NAMALWA (cell line): ENCODE measurements at regions not wholly inside any gene's neighbourhood (a gene's known extent, or its start where the extent isn't known, plus 50 kb on each side); places are given as distances from the start of the nearest gene placed in this dataset.

ENCODE experiments used
- DNase-seq: peaks from one replicate; pipeline ENCODE4 v3.0.0-alpha.2; 2015; ENCODE audit warnings: low spot score

- no peak for DNase-seq
Measured at GRCh38 chr9:106670418-106670817, 192.5 kb upstream of the ZNF462 start.

GRCh38 chr9:106675780-106676179 lies 187.2 kb upstream of the ZNF462 start:
- DNase-seq = no peak

GRCh38 chr9:106677374-106677773 lies 185.6 kb upstream of the ZNF462 start:
- no peak for DNase-seq

DNA sequence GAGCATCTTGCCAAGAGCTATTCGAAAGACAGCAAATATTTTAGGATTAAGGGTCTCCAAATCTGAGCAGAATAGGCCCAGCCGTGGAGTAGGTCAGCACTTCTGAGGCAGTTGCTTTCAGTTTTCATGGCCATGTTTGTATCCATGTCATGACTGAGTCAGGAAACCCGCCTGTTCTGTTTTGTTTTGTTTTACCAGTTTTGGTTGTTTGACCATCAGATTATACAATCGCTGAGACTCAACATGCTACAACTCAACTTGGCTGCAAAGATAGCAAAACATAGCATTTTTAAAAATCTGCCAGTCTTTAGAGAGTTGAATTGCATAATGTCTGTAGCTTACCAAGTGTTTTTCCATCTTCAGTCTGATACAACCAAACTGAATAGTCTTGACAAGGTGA lies 185.1 kb upstream of the ZNF462 start:
- DNase-seq = no peak

DNA sequence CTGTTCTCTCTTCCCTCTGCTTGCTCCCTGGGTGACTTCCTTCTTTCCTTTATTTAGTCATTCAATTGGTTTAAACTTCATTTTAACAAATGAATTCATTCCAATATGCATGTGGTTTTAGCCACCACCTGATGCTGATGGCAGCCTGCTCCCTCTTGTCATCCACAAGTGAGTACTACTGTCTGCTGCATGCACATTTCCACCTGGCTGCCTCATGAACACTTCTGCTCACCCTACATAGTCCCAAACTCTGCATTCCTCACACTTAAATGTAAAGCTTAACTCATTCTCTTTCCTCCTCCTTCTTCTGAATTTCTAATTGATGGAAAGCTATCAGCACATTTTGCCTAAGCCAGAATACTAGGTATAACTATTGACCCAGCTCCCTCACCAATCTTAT lies 184.7 kb upstream of the ZNF462 start:
- DNase-seq = no peak

GRCh38 chr9:106682420-106682819 lies 180.5 kb upstream of the ZNF462 start:
- no peak for DNase-seq

DNA sequence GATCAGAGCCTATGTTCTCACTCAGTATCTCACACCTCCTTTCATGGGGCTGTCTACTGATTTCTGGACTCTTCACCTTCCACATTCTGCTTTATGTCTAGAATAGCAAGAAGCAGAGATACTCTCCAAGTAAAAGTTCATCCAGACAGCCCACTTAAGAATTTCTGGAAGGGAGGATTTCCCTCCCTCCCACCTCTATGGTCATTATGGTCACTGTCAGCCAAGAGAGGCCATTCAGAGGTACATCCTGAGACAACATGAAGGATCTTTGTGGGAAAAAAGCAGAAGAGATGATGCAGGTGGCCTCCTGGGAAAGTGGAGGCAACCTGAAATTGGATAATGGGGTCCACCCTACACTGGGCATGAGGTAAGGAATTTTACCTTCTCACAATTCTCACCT lies 179.5 kb upstream of the ZNF462 start:
- DNase-seq = no peak

DNA sequence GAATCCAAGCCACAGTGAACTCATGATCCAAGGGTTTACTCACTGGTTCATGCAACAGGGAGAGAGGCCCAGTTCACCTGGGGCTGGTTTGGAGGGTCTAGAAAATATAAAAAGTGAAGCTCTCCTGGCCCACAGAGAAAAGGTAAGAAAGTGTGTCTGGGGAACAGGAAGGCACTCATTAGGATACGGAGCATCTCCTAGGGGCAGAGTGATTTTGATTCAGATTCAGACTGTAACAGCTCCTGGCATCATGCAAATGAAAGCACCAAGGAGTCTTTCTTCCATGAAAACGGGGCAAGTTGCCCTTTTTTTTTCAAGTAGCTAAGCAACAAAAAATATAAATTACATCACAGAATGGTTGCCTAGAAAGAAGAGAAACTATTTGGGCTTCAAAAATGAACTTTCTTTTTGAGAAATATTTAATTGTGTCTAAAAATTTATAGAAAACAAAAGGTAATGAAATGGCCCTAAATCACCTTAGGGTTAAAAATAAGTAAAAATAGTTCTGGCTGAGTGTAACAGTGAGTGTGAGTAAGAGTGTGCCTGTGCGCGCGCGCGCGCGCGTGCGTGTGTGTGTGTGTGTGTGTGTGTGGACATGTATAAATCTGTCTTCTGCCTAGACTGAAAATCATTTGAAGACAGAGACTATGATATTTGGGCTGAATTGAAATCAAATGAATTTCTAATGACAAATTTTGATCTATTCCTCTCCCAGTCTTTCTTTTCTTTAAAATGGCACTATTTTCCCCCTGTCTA lies 177.8 kb upstream of the ZNF462 start:
- no peak for DNase-seq

- DNase-seq = no peak
Measured at GRCh38 chr9:106689089-106689488, 173.9 kb upstream of the ZNF462 start.

DNA sequence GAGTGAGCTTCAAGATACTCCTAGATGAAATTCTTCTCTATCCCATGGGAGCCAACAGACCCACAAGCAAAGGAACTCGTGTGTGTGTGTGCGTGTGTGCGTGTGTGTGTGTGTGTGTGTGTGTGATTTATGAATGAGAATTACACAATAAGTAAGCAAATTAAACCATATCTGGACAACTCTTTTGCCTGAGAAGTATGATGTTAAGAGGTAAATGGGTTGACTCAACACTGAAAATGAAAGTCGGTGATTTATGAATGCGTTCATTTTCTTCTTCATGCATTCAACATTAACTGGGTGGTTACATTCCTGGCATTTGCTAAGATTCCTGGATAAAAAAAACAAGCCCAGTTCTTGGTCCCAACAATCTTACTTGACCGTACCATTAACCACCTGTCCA lies 171.3 kb upstream of the ZNF462 start:
- DNase-seq = no peak

DNA sequence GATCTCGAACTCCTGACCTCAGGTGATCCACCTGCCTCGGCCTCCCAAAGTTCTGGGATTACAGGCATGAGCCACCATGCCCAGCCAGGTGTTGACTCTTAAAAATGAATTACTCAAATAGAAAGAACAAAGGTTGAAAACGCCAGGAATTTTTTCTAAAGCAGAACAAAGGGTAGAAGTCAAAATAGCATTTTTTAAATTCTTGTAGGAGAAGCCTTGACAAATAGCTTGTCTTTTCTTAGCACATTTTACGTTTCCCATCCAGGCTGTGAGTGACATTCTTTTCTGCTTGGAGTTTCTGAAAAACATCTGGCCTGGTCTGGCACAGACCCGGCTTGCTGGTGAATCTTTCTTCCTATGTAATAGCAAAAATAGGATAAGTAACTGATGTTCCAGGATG lies 169.4 kb upstream of the ZNF462 start:
- no peak for DNase-seq

DNA sequence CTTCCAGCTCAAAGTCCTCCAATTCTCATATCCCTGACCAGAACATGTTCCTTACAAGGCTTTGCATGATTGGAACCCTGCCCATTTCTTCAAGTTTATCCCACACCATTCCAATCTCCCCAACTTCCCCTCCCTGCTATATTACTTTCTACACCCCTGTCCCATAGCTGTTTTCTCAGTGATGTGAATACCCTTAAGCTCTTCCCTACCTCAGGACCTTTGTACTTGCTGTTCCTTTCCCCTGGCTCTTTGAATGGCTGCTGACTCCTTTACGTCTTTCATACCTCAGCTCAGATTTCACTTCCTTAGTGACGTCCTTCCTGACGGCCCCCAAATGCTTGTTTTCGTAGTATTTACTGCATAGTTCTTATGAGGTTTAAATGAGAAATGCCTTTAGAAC lies 166.2 kb upstream of the ZNF462 start:
- DNase-seq = no peak

GRCh38 chr9:106697390-106697749 lies 165.6 kb upstream of the ZNF462 start:
- no peak for DNase-seq

GRCh38 chr9:106697750-106698502 lies 165.0 kb upstream of the ZNF462 start:
- DNase-seq = no peak

GRCh38 chr9:106700676-106701075 lies 162.3 kb upstream of the ZNF462 start:
- no peak for DNase-seq

GRCh38 chr9:106701611-106702010 lies 161.4 kb upstream of the ZNF462 start:
- no peak for DNase-seq

- peak; percentile 1 for DNase-seq
Measured at GRCh38 chr9:106704056-106704615, 158.8 kb upstream of the ZNF462 start.

- DNase-seq = no peak
Measured at GRCh38 chr9:106707291-106707690, 155.7 kb upstream of the ZNF462 start.

DNA sequence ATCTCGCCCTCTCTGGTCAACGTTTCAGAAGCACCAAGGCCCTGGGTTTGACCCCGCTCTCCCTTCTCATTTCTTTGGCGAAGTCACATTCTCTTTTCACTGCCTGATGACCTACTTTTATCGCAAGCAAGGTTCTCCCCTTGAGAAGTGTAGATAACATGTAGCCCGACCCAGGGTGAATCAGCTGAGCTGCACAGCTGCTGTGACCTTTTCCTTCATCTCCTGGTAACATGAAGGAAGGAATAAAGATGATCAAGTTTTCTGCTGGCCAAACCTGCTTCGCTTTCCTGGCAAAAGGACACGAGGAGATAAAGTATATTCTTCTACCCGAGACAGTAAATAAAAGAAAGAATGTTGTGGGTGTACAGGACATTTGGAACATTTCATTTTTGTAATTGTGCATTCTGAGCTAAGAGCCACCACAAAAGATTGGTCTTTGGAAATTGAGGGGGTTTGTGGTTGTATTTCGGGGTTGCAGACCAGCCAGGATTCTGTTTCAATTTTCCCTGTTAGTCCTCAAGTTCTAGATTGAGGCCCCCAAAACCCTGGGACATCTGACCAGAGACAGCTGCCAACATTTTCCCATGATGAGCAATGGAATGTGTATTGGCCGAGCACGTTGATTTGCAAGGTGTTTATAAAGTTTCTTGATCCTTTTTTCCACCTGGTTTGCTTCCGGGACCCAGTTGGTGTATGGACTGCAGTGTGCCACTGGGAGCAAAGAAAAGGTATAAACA lies 155.1 kb upstream of the ZNF462 start:
- DNase-seq = no peak

DNA sequence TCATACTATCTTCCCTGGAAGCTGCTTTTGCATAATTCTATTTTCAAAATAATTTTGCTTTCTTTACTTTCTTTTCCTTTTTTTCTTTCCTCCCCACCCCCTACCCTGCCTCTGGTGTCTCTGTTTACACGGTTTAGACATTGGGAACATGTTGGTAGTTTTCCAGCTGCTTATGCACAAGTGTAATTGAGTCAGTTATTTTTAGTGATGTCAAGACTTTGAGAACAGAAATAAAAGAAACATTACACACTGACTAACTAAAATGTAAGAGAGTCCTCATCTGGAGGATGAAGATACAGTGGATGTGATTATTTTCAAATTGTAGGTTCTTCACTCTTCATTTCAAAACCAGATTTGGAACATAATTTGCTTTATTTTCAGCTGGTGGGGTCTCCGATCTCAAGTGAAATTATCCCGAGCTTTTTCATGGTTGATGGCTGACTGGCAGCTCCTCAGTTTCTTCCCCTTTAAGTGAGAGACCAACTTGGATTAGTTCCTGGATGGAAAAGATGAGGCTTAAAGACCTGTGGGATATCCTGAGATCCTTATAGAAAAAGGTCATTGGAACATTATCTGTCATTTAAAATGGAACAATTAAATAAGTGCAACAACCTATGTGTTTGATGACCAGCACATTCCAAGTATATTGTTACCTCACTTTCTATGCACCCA lies 154.4 kb upstream of the ZNF462 start:
- no peak for DNase-seq

- DNase-seq = no peak
Measured at GRCh38 chr9:106712279-106712678, 150.7 kb upstream of the ZNF462 start.

DNA sequence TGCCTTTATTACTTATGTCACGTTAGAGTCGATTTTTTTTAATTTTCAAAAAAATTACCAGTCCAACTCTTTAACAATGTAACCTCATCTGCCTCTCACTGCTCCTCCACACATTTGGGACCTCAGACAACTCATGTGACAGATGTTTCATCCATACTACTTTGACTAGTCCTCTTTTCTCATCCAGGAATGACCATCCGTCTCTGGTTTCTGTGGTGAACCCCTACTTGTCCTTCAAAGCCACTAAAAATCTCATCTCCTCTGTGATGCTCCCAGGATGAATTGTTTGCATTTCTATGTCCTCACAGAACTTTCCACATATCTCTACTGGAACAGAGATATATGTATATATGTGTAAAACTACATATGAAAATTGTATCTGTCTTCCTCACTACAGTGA lies 149.8 kb upstream of the ZNF462 start:
- no peak for DNase-seq
